ENCODE measurements at regions not wholly inside any gene's neighbourhood (a gene's known extent, or its start where the extent isn't known, plus 50 kb on each side); places are given as distances from the start of the nearest gene placed in this dataset.

- no peak for DNase-seq (ENCODE audit: low read depth, low spot score)
- ChIA-PET POLR2A (interaction anchor here (1.0 kb wide), 1 partner anchor 11 kb away, joined by 3 read pairs; no protein-coding TSS in a partner anchor), CTCF (interaction anchor here (0.7 to 3.1 kb wide), 12 partner anchors 34 to 797 kb away, joined by 3 to 12 read pairs (median 4); no protein-coding TSS in a partner anchor)
- no peaks in the 10 kb centered on the region for H3K9me3 ChIP-seq (ENCODE audit: control insufficient read depth, insufficient read depth, low read length)
- no peak for TF ChIP-seq CTCF (IDR thresholded peaks at IDR 0.05; ENCODE audit: low read depth, low read length)
- no peak overlapping the region for H3K27ac ChIP-seq (ENCODE audit: low read depth, low read length)
- peak overlapping the region; percentile 65 for H3K4me3 ChIP-seq (ENCODE audit: low read depth, low read length)
- no peaks in the 10 kb centered on the region for H3K27me3 ChIP-seq (ENCODE audit: control insufficient read depth, insufficient read depth, low read length)
Measured at GRCh38 chr18:55778788-55779690, 191.0 kb upstream of the TCF4 start.

GRCh38 chr18:55777666-55778304, 189.8 kb upstream of the TCF4 start:
- no peak overlapping the region for H3K27ac ChIP-seq (ENCODE audit: low read depth, low read length)
- TF ChIP-seq CTCF (IDR thresholded peaks at IDR 0.05; ENCODE audit: low read depth, low read length) = no peak
- CTCF ChIA-PET = interaction anchor here (1.3 to 3.1 kb wide), 4 partner anchors 362 to 799 kb away, joined by 4 to 12 read pairs (median 8); no protein-coding TSS in a partner anchor
- H3K4me3 ChIP-seq (ENCODE audit: low read depth, low read length) = no peak overlapping the region
- DNase-seq (ENCODE audit: low read depth, low spot score) = no peak
- H3K9me3 ChIP-seq (ENCODE audit: control insufficient read depth, insufficient read depth, low read length) = no peaks in the 10 kb centered on the region
- no peaks in the 10 kb centered on the region for H3K27me3 ChIP-seq (ENCODE audit: control insufficient read depth, insufficient read depth, low read length)
- POLR2A ChIA-PET = no interaction called here

- POLR2A ChIA-PET = no interaction called here
- no peaks in the 10 kb centered on the region for H3K9me3 ChIP-seq (ENCODE audit: control insufficient read depth, insufficient read depth, low read length)
- no peak overlapping the region for H3K4me3 ChIP-seq (ENCODE audit: low read depth, low read length)
- DNase-seq (ENCODE audit: low read depth, low spot score) = no peak
- H3K27me3 ChIP-seq (ENCODE audit: control insufficient read depth, insufficient read depth, low read length) = no peaks in the 10 kb centered on the region
- no peak overlapping the region for H3K27ac ChIP-seq (ENCODE audit: low read depth, low read length)
- CTCF ChIA-PET = interaction anchor here (1.4 to 2.0 kb wide), 2 partner anchors 360 to 541 kb away, joined by 3 to 4 read pairs; no protein-coding TSS in a partner anchor
- TF ChIP-seq CTCF (IDR thresholded peaks at IDR 0.05; ENCODE audit: low read depth, low read length) = peak; percentile 27; the same call in 1 of the 2 replicates
Measured at GRCh38 chr18:55775972-55776371, 188.0 kb upstream of the TCF4 start.

- H3K27ac ChIP-seq (ENCODE audit: low read depth, low read length) = no peak overlapping the region
- TF ChIP-seq CTCF (IDR thresholded peaks at IDR 0.05; ENCODE audit: low read depth, low read length) = no peak
- H3K9me3 ChIP-seq (ENCODE audit: control insufficient read depth, insufficient read depth, low read length) = no peaks in the 10 kb centered on the region
- H3K27me3 ChIP-seq (ENCODE audit: control insufficient read depth, insufficient read depth, low read length) = no peaks in the 10 kb centered on the region
- no peak overlapping the region for H3K4me3 ChIP-seq (ENCODE audit: low read depth, low read length)
- CTCF ChIA-PET = no interaction called here
- POLR2A ChIA-PET = no interaction called here
- DNase-seq (ENCODE audit: low read depth, low spot score) = no peak
Measured at GRCh38 chr18:55774505-55774904, 186.5 kb upstream of the TCF4 start.

- TF ChIP-seq CTCF (IDR thresholded peaks at IDR 0.05; ENCODE audit: low read depth, low read length) = no peak
- Histone ChIP-seq H3K9me3 (ENCODE audit: control insufficient read depth, insufficient read depth, low read length) (no peaks in the 10 kb centered on the region), H3K27ac (ENCODE audit: low read depth, low read length) (no peak overlapping the region), H3K4me3 (ENCODE audit: low read depth, low read length) (no peak overlapping the region), H3K27me3 (ENCODE audit: control insufficient read depth, insufficient read depth, low read length) (no peaks in the 10 kb centered on the region)
- POLR2A ChIA-PET = no interaction called here
- DNase-seq (ENCODE audit: low read depth, low spot score) = no peak
- CTCF ChIA-PET = interaction anchor here (1.1 to 1.8 kb wide), 2 partner anchors 14 to 534 kb away, joined by 5 read pairs; no protein-coding TSS in a partner anchor
Measured at GRCh38 chr18:55768255-55768654, 180.3 kb upstream of the TCF4 start.

Measured in AG04450 (cell line).